ENCODE measurements at regions not wholly inside any gene's neighbourhood (a gene's known extent, or its start where the extent isn't known, plus 50 kb on each side); places are given as distances from the start of the nearest gene placed in this dataset.

DNA sequence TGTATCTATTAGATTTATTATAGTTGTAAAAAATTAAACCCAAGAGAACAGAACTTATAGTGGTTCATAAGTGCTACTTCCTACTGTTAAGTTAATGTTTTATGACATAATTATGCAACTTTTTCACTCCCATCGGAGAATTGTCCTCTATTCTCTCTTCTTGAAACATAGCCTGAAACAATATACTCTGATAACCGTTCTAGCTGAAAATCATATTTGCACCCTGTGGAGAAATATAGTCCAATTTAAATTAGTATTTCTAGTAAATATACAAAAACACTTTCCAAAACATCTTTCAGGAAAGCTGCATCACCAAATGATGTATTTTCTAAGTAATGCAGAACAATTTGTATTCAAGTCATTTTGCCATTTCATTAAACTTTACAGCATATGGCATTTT is 586.4 kb downstream of the PRR32 start:
- TF ChIP-seq POLR2AphosphoS5 (IDR thresholded peaks at IDR 0.05; ENCODE audit: low read depth, low read length) (no peak), POLR2A (IDR thresholded peaks at IDR 0.05; ENCODE audit: low read depth, low read length) (no peak), TAF1 (IDR thresholded peaks at IDR 0.05; ENCODE audit: low read depth, low read length) (no peak)
